ENCODE measurements at regions not wholly inside any gene's neighbourhood (a gene's known extent, or its start where the extent isn't known, plus 50 kb on each side); places are given as distances from the start of the nearest gene placed in this dataset.

DNA sequence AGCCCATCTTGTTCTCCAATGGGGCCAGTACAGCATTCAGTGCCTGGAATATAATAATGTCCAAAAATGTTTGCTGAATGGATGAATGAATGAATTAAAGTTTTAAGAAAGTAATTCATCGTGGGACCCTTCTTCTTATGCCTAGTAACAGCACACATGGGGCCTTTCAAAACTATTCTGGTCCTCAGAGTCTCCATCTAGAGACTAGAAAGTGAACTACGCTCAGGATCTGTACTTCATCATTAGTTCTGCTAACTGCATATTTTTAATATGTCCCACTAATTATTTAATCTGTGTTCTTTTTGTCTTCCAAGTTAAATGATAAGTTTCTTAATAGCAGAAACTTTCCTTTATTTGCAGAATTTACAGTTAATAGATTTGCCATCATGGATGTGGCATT is 172.5 kb downstream of the SMAD2 start:
- no peak for DNase-seq (ENCODE audit: low spot score)

DNA sequence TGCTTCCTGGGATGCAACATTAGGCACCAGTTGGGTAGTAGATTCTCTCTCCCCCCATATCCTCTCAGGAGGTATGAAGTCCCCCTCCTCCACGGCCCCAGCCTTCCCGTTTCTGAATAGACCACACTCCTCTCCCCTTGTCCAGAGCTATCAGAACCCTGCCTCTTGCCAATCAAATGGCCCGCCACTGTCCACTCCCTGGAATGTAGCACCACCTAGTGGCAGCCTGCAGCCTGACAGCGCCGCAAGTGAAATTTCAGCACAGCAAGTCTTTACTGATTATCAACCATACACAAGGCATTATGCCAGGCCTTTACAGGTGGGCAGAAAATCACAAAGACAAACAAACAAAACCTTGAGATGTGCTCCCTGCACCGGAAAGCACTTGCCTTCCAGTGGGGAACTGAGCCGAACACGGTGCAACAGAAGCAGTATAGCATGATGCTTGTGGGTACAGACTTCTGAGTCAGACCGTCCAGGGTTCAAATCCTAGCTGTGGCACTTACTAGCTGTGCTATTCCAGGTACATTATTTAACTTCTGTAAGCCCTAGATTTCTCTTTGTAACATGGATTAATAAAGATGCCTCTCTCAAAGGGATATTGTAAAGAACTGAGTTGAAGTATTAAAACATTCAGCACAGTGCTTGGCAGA is 174.0 kb downstream of the SMAD2 start:
- peak; percentile 49 for DNase-seq (ENCODE audit: low spot score)

DNA sequence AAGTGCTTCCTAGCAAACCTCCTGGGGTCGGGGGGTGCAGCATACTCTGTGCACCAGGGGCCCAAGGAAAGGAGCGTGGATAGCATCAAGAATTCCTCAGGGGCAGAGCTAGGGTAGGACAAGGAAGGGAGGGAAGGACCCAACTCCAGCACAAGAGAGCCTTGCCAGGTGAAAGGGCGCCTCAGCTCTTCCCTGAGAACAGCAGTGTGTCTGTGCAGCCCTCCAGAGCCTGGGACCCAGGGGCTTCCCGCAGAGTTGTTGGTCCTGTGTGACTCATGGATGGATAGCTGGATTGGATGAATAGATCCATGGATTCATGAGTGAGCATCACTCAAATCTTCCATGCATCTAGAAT is 175.4 kb downstream of the SMAD2 start:
- DNase-seq (ENCODE audit: low spot score), result no peak

DNA sequence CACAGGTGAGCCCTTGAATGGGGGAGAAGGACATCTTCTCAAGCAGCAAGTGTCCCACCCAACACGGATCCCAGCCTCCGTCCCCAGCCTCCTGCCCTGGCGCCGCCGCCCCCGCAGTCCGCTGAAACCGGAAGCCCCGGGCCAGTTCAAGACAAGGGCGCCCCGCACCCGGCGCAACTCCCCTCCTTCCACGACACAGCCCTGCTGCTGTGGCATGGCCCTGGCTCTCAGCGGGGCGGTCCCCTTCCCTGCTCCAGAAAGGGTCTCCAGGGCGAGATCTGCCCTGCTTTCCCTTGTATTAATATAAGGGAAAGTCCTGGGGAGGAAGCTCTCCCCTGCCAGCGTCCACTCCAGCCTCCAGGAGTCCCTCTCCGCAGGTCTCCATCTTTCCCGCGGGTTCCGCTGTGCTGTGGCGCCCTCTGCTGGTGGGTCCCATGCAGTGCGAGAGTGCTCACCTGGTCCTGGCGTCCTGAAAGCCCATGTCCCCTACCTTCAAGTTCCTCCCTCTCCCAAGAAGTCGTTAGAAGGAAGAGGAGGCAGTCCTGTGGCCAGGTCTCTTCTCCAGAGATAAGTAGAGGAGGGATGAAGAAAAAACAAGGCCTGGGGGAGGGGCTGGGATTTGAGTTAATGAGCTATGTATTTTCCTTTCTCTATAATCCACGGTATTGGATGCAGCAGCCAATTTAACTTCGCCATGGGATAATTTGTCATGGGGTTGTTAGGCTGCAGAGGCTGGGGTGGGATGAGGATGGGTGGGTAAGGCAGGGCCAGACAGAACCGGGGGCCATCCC is 176.0 kb downstream of the SMAD2 start:
- peak; percentile 23 for DNase-seq (ENCODE audit: low spot score)

DNA sequence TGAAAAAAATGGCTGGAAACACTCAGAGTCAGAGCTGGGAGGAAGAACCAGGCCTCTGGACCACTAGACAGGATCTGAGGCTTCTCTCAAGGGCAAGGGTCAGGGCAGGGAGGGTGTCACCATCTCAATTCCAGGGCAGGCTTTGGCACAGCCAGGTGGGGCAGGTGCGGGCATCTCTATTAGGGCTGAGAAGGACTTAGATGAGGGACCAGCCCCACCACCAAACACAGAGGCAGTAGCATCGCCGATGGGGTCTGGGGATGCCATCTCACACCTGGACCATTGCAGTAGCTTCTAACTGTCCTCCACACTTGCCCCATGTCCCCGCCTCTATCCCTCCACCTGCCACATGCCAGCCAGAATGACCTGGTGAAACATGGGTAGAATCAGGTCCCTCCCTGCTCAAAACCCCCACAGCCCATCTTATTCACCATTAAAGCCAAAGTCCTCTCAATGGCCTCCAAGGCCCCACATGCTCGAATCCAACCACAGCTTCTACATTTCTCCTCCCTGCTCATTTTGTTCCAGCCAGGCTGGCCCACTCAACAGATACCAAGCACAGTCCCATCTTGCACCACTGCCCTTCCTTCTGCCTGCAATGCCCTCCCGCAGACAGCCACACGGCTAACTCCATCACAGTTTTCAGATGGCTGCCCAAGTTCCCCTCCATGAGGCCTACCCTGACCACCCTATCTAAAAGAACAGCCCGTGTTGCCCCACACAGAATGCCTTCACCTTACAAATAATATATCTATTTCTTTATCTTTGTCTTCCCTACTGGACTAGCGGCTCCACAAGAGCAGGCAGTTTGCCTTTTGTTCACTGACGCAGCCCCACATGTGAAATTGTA is 177.4 kb downstream of the SMAD2 start:
- DNase-seq (ENCODE audit: low spot score), result no peak

DNA sequence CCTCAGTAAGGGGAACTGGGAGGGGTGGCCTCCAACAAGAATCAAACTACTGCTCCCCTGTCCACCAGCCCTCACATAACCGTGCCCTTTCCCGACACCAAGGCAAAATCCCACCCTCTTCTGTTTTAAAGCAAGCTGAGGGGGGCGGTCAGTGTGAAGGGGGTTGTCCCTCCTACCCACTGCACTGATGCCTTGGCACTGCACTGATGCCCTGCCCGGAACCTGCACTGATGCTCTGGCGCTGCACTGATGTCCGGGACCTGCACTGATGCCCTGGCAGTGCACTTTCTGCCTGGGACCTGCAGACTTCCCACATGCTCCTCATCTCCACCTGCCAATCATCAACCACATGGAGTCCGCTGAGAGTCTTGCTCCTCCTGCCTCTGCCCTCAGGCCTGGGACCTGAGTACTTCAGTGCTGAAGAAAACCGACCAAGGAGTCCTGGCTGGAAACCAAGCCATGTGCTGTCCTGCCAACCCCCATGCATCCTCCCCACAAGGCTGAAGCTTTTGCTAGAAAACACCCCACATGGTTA is 179.5 kb downstream of the SMAD2 start:
- DNase-seq (ENCODE audit: low spot score), result no peak

DNA sequence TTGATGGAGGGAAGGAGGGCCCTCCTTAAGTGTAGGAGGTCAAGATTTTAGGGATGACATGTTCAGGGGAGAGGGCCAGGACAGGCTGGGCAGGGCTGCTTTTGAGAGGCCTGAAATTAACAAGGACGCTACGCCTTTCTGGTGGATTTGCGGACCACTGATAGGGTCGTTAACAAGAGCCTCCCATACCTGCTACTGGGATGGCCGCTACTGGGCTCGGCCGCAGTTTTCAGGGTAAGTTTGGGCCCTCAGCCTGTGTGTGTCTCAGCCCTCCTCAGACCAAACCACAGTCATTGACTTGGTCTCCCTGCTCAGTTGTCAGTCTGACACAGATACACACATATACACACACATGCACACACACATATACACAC is 180.9 kb downstream of the SMAD2 start:
- no peak for DNase-seq (ENCODE audit: low spot score)

DNA sequence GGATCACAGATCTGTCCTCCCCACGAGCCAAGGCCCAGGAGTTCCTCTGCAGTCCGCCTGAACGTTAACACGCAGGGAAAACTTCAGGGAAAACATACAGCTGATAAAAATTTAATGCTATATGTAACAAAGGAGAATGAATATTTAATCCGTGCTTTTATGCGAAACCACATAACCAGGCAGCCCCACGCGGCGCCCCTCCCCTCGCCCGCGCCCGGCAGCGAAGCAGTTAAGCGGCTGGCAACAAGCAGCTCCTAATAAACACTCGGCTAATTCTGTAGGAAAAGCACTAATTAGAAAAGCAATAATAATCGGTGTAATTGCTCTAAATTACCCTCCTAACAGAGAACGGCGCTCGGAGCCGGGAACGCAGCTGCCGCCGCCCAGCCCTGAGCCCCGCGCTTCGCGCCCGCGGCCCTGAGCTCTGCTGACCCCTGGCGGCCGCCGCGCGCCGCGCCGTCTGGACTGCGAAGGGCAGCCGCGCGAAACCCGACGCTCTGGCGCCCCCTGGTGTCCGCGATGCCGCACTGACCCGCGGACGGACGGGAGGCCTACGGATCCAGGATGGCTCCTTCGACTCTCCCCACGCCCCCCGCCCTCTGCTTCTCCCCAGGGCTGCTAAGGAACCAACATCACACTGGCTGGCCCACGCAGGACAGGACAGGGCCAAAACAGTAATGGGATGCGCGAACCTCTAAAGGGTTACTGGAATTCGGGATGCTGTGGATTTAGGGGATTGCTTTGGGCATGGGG is 181.4 kb downstream of the SMAD2 start:
- DNase-seq (ENCODE audit: low spot score), result peak; percentile 80

DNA sequence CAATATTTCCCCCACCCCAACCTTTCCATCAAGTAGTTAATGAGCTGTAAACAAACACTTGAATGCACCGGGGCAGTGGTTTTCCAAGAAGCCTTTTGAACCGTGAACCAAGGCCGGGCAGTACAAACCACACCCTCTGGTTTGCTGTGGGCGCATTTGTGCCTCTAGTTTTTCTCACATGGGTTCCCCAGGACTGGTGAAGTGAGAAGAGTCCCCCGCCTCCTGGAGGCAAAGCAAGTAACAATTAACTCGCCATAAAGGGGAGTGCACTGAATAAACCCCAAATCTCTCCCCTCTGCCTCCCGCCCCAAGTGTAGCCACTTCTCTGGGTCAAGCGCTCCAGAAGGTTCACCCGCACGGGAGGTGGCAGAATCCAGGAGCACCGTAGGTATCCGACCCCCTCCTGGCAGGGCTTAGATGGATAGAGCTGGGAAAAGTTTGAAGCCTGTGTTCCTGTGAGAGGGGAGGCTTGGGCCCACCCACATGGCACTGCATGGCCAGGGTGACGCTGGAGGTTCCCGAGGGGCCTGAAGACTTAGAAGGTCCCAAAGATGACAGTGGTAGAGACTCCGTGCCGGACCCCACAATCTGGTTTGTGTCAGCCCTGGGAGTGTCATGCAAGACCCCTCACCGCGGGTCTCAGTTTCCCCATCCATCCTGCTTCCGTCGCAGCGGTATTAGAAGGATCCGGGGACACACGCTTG is 182.2 kb downstream of the SMAD2 start:
- no peak for DNase-seq (ENCODE audit: low spot score)

DNA sequence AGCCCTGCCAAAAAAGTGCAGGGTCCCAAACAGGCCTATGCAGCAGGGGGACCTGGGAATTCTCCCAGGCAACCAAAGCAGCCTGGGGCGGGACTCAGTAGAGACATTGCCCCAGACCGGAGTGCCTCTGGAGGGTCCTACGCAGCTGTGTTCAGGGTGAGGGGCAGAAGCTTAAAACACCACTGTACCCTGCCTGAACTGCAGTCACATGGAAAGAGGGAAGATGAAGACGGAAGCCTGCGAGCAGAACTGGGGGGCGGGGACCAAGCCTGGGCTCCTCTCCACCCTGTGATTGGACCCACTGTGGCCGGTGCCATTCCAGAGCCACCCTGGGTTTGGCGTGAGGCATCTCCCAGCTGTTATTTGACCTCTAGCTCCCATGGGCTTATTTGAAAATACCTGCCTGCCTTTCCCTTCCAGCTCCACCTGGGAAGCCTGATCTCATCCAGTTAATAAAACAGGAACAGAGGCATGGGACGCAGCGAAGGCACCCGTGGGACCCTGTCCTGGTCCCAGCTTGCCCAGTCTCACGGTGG is 183.1 kb downstream of the SMAD2 start:
- DNase-seq (ENCODE audit: low spot score), result no peak

DNA sequence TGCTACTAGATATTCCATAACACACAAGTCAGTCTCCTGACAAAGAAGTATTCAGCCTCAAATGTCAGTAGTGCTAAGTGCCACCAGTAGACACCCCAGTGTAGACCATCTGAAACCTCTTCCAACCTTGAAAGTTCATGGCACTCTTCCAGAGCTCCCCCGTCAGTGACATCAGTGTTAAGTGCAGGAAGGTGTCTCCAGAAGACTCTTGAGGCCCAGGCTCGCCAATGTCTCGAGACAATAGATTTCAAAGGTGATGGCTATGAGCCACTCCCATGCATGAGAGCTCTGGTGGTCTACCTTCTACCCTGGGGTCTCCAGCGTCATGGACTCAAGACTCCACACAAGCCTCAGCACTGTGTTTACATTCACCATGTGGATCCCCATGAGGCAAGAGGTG is 183.8 kb downstream of the SMAD2 start:
- no peak for DNase-seq (ENCODE audit: low spot score)

DNA sequence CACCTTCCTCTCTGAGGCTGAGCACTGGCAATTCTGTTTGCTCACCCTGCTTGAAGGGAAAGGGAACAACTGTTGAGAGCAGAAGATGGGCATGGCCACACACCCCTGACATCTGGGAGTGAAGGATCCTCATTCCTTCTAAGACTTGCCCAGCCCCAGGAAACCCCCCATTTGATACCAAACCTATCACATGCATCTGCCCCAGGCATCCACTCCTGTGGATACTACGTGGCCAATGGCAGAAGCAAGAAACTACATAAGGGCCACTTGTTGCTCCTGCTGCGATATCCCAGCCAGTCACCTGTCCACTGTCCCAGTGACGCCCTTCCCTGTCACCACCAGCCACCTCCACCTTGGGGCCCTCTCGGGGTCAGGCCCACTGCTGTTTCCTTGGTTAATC is 185.2 kb downstream of the SMAD2 start:
- no peak for DNase-seq (ENCODE audit: low spot score)

DNA sequence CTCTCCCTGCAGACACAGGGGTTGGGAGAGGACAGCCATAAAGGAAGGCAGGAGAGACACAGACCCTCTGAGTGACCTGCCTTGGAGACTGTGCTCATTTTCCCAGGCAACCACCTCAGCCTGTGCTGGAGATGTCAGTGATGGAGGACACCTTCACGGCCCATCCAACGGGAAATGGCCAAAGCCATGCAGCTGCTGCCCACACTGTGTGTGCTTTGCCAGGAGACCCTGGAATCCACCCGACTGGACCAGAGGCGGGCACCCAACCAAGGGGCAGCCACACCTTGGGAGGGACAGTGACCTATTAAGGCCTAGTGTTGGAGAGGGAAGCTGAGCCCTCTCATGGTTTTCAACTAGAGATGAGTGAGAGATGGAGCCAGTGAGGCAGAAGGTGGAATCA is 192.5 kb downstream of the SMAD2 start:
- no peak for DNase-seq (ENCODE audit: low spot score)

DNA sequence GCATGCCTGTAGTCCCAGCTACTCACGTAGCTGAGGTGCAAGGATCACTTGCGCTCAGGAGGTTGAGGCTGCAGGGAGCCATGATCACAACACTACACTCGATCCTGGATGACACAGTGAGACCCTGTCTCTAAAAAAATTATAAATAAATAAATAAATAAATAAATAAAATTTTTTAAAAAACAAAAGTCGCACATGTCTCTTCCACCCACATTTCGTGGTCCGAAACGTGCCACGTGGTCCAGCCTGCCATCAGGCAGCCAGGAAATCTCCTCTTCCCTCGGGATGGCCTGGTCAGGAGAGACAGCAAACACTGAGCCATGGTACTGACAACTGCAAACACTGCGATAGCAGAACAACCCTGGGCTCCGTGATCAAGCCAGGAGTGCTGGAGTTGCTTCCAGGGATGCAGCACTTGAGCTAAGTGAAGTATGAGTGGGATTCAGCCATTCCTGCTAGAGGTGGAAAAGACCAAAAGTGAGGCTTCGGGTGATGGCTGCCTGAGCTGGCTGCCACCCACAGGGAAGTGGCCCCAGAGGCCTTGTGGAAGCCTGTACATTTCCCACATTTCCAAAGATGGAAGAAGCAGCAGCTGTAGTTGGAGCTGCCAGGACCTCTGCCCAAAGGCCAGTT is 193.1 kb downstream of the SMAD2 start:
- DNase-seq (ENCODE audit: low spot score), result no peak

DNA sequence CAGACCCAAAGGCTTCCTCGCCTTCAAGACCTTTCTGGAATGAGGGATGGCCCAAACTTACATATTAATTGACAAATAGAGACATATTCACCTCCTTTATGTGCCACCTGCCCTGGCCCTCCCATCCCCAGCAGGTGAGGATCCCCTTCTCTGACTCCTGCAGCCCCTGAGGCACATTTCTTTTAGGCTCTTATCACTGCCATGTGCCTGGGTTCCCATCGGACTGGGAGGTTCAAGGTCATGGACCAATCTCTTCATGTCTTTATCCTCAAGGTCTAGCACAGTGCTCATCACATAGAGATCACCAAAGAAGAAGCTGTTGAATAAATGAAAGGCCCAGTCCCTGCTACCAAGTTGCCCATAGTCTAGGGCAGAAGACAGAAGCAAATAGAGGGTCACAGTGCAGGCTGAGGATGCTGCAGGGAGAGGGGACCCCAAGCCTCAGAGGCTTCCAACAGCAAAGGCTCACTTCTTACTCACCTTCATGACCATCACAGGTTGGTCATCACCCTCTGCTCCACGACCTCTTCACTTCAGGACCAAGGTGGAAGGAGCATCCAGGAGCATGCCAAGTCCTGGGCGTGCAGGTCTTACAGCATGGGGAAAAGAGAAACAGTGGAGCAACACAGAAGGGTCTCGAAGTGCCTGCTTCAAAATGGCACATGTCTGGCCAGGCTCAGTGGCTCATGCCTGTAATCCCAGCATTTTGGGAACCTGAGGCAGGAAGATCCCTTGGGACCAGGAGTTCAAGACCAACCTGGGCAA is 193.9 kb downstream of the SMAD2 start:
- no peak for DNase-seq (ENCODE audit: low spot score)

DNA sequence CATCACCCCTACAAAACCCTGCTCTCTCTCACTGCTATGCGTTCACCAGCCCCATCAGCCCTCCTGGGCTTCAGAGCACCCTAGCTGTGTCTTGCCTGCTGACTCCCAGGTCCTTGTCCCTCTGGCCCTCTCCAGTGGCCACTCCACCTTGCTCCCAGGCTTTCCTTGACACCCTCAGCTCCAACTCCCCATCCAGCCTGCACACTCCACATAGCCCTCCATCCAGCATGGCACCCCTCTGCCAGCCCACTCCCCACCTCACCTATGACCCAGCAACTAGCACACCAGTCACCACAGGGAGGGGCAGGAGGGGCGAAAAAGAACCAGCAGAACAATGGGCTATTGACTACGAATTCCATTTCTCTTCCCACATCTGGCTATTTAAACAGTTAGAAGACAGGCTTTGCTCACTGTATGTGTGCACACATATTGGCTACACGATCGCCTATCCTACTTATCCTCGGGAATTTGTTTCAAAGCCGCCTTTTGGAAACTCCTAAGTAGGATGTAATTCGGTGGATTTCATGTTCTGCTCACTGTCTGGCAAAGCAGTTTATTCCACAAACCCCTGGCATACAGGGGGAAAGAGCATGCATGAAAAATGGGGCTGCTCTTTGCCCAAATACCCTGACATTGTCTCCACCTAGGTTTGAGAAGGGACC is 195.3 kb downstream of the SMAD2 start:
- no peak for DNase-seq (ENCODE audit: low spot score)

DNA sequence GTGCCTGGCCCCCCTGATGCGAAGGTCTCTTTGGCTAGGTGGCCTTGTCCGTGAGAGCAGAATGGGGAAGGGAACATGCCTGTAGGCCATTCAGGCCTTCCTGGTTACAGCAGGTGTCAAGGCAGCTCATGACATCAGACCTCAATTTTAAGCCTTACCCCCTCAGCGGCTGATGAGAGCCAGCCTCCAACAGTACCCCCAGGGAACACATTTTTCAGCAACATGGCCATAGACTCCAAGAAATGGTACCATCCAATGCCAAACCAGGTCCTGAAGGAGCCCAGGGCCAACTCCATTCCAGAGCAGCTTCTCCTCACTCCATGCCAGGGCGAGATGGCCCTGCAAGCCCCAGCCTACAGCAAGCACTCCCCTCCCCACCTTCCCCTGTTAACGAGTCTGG is 199.2 kb downstream of the SMAD2 start:
- DNase-seq (ENCODE audit: low spot score), result no peak

DNA sequence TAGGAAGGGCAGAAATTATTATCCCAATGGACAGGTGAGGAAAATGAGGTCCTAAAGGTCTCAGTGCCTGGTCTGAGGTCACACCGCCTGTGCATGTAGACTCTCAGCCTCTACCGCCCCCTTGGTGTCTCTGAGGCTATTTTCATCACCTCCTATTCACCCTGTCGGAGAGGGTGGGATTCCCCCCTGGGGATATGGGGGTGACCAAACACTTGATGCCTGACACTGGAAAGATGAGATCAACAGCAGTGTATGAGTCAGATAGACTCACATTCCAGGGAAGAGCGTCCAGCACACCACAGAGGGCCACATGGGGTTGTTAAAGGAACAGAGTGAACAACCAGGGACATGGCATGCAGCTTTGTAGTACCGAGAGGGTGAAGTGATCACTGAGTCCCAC is 199.7 kb downstream of the SMAD2 start:
- no peak for DNase-seq (ENCODE audit: low spot score)

DNA sequence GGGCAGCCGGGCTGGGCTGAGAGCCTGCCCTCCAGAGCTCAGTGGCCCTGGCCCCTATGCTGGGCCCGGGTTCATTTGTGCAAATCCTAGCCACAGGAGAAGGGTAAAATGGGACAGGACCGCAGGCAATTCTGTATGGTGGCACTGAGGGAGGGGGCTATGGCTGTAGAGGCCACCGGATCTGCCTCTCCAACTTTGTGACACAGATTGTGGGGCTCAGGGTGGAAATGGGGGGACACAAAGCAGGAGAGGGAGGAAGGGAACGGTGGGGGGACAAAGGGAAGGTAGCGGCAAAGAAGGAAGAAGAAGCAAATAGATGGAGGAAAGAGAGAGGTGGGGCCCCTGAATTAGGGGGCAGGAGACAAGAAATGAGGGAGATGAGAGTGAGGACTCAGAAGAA is 201.1 kb downstream of the SMAD2 start:
- DNase-seq (ENCODE audit: low spot score), result no peak
